BE2C (cell line): ENCODE measurements at regions not wholly inside any gene's neighbourhood (a gene's known extent, or its start where the extent isn't known, plus 50 kb on each side); places are given as distances from the start of the nearest gene placed in this dataset.

Experiments
- DNase-seq: peaks from one replicate; pipeline ENCODE4 v3.0.0-alpha.2; 2020
- H3K27me3 ChIP-seq: fragments of 250-450 bp; sonication (Bioruptor Pico); 2 replicates; pipeline ENCODE4 v1.5.1; 2020; ENCODE audit warnings: mild to moderate bottlenecking
- H3K36me3 ChIP-seq: fragments of 250-450 bp; sonication (Bioruptor Pico); 2 replicates; pipeline ENCODE4 v1.5.1; 2020; ENCODE audit warnings: mild to moderate bottlenecking
- H3K4me1 ChIP-seq: fragments of 250-450 bp; sonication (Bioruptor Pico); 2 replicates; pipeline ENCODE4 v1.5.1; 2020
- H3K4me3 ChIP-seq: 2 replicates; pipeline ENCODE4 v1.5.1; 2011; ENCODE audit warnings: low read depth, low read length
- H3K9me3 ChIP-seq: fragments of 250-450 bp; sonication (Bioruptor Pico); 2 replicates; pipeline ENCODE4 v1.5.1; 2020
- TF ChIP-seq, protein P1 (sequence below): IDR thresholded peaks from 2 replicates; pipeline ENCODE4 v1.5.1; 2012; ENCODE audit warnings: mild to moderate bottlenecking, low read depth, low read length

DNA sequence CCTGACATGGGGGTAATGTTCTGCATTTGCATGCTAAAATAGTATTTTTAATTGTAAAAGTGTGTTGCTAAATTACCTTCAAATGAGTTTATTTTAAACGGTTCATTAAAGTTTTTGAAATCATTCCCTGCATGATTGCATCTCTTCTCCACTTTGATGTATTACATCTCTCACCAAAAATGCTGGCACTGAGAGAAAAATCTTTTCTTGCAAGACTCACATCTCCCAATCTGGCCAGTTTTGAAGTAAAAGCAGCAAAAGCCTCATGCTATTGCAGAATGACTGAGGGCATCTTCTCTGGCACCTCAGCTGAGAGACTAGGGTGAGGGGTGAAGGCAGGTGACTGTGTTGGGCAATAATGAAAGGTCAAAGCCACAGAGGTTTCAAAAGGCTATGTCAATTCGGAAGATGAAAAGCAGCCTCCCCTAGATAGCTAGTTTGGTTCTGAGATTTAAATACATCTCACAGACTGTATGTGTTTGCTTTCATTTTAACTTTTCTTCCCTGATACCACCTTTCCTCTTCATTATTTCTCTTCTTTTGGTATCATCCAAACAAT is 292.2 kb upstream of the RAG2 start:
- no peaks in the 10 kb centered on the region for H3K9me3 ChIP-seq
- no peaks in the 10 kb centered on the region for H3K4me1 ChIP-seq
- H3K4me3 ChIP-seq, result no peak overlapping the region
- TF ChIP-seq, protein P1, sequence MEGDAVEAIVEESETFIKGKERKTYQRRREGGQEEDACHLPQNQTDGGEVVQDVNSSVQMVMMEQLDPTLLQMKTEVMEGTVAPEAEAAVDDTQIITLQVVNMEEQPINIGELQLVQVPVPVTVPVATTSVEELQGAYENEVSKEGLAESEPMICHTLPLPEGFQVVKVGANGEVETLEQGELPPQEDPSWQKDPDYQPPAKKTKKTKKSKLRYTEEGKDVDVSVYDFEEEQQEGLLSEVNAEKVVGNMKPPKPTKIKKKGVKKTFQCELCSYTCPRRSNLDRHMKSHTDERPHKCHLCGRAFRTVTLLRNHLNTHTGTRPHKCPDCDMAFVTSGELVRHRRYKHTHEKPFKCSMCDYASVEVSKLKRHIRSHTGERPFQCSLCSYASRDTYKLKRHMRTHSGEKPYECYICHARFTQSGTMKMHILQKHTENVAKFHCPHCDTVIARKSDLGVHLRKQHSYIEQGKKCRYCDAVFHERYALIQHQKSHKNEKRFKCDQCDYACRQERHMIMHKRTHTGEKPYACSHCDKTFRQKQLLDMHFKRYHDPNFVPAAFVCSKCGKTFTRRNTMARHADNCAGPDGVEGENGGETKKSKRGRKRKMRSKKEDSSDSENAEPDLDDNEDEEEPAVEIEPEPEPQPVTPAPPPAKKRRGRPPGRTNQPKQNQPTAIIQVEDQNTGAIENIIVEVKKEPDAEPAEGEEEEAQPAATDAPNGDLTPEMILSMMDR, result no peak
- DNase-seq, result no peak
- no peaks in the 10 kb centered on the region for H3K27me3 ChIP-seq
- H3K36me3 ChIP-seq, result no peaks in the 10 kb centered on the region

DNA sequence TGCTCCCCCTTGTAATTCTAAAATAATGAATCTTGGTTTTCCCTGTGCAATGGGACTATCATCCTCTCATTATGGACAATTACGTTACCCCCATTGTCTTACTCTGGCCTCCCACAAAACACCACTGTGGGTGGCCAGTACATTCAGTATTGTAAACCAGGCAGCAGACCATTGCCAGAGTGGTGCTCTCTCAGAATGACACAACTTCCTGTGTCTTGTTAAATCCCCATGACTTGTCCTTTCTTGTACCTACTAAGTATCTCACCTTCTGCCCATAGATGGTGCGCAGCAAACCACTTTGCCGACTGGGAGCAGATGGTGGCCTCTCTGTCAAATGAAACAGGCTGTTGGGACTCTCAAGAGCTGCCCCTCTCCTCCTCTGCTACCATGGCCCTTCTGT is 287.1 kb upstream of the RAG2 start:
- no peak for DNase-seq
- H3K4me1 ChIP-seq, result no peaks in the 10 kb centered on the region
- H3K9me3 ChIP-seq, result no peaks in the 10 kb centered on the region
- no peak overlapping the region for H3K4me3 ChIP-seq
- no peaks in the 10 kb centered on the region for H3K36me3 ChIP-seq
- TF ChIP-seq, protein P1, result no peak
- H3K27me3 ChIP-seq, result no peaks in the 10 kb centered on the region

DNA sequence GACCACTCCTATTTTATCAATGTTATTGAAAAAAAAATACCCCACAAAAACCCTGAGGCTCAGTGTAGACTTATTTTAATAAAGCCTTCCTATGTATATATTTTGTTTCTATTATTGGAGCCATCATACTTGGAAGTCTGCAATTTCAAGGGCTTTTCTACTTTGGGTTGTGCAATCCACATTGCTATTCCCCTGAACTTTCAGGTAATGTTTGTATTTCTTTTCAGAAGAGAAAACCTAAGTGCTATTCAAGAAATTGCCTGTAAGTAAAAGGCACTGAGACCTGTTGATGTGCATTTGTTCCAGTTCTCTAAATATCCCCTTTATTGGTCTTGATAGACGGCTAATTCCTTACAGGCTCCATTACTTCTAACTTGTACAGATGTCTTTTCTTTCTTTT is 280.7 kb upstream of the RAG2 start:
- DNase-seq, result no peak
- H3K9me3 ChIP-seq, result no peaks in the 10 kb centered on the region
- no peak overlapping the region for H3K4me3 ChIP-seq
- TF ChIP-seq, protein P1, result no peak
- H3K4me1 ChIP-seq, result no peaks in the 10 kb centered on the region
- H3K36me3 ChIP-seq, result no peaks in the 10 kb centered on the region
- H3K27me3 ChIP-seq, result no peaks in the 10 kb centered on the region

DNA sequence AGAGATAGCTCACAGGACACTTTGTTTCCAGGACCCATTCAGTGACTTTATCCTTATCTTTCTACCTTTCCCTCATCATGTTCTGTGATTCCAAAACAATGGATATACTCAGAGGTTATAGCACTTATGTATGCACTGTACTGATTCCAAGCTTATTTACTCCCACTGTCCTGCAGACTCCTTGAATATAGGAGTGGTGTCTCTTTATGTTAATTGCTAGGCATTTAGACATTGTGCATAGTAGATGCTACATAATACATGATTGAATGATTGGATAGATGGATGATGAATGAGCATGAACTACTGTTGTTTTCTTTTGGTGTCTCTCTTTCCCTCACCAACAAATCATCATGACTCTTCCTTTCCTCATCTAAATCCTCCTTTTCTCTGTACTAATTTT is 279.1 kb upstream of the RAG2 start:
- H3K9me3 ChIP-seq, result no peaks in the 10 kb centered on the region
- DNase-seq, result no peak
- no peak overlapping the region for H3K4me3 ChIP-seq
- H3K4me1 ChIP-seq, result no peaks in the 10 kb centered on the region
- TF ChIP-seq, protein P1, result no peak
- no peaks in the 10 kb centered on the region for H3K36me3 ChIP-seq
- H3K27me3 ChIP-seq, result no peaks in the 10 kb centered on the region

DNA sequence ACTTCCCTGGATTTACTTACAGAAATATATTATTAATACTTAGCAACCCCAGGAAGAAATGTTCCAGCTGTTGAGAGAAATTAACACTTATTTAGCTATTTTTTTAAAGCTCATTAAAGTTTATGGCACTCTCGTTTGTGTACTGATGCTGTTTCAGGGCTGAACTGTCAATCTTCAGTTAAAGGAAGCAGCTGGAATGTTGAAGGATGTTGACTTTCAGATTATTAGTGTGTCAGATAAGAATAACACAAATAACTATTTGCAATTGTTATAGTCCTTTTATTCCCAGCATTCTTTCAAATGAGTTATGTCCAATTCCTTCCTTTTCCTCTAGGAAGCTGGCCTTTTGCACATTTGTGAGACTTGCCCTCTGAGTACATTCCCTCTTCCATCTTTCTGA is 278.2 kb upstream of the RAG2 start:
- Histone ChIP-seq H3K4me3 (no peak overlapping the region), H3K4me1 (no peaks in the 10 kb centered on the region), H3K27me3 (no peaks in the 10 kb centered on the region), H3K36me3 (no peaks in the 10 kb centered on the region), H3K9me3 (no peaks in the 10 kb centered on the region)
- no peak for DNase-seq
- TF ChIP-seq, protein P1, result no peak

DNA sequence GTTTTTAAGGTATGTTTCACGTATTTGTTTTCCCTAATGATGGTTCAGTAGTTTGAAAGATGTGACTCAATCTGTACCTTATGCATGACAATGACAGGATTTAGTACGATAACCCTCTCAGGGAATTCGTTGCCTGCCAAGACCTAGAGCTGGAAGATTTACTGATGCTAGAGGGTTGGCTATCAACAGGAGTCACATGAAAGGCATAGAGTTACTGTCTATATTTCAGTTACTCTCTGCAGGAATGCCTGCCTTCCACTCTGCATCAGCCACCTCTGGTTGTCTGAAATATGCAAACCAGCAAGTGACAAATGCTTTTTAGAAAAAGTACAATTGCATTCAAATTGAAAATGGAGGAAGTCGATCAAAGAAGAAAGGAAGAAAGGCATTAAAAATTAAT is 276.3 kb upstream of the RAG2 start:
- TF ChIP-seq, protein P1, result no peak
- H3K4me3 ChIP-seq, result no peak overlapping the region
- no peaks in the 10 kb centered on the region for H3K27me3 ChIP-seq
- H3K4me1 ChIP-seq, result no peaks in the 10 kb centered on the region
- no peaks in the 10 kb centered on the region for H3K36me3 ChIP-seq
- no peak for DNase-seq
- no peaks in the 10 kb centered on the region for H3K9me3 ChIP-seq
